Transverse colon (tissue), 3 donors: ENCODE measurements at regions not wholly inside any gene's neighbourhood (a gene's known extent, or its start where the extent isn't known, plus 50 kb on each side); places are given as distances from the start of the nearest gene placed in this dataset.

ENCODE experiments used
- EP300 ChIP-seq: sonication (generic); formaldehyde crosslinking; IDR thresholded peaks from one replicate; pipeline ENCODE4 v1.6.1; 2017; ENCODE audit warnings: antibody characterized with exemption, low read depth
- TF ChIP-seq, protein P1 (sequence below), 5 experiments: fragments of 200-600 bp in 3 of 5; fragments of 450-650 bp in 2 of 5; sonication (generic) in 3 of 5; IDR thresholded peaks; 1 replicate in 2 of 5; 2 replicates in 3 of 5; pipeline ENCODE4 v1.5.1; 2016 to 2017; ENCODE audit warnings: antibody characterized with exemption in 5 of 5, inconsistent platforms in 3 of 5, mild to moderate bottlenecking in 2 of 5, moderate library complexity in 1 of 5

GRCh38 chr9:684941-685340 is 156.6 kb upstream of the DMRT1 start:
- TF ChIP-seq, protein P1, sequence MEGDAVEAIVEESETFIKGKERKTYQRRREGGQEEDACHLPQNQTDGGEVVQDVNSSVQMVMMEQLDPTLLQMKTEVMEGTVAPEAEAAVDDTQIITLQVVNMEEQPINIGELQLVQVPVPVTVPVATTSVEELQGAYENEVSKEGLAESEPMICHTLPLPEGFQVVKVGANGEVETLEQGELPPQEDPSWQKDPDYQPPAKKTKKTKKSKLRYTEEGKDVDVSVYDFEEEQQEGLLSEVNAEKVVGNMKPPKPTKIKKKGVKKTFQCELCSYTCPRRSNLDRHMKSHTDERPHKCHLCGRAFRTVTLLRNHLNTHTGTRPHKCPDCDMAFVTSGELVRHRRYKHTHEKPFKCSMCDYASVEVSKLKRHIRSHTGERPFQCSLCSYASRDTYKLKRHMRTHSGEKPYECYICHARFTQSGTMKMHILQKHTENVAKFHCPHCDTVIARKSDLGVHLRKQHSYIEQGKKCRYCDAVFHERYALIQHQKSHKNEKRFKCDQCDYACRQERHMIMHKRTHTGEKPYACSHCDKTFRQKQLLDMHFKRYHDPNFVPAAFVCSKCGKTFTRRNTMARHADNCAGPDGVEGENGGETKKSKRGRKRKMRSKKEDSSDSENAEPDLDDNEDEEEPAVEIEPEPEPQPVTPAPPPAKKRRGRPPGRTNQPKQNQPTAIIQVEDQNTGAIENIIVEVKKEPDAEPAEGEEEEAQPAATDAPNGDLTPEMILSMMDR (IDR thresholded peaks at IDR 0.05) = no peak
- no peak for TF ChIP-seq EP300
